Stimulated activated CD8-positive, alpha-beta memory T cell treated with anti-CD3 and anti-CD28 coated beads, Interleukin-7, amount 100 ng/mL, for 4 hours (primary cell): ENCODE measurements at regions not wholly inside any gene's neighbourhood (a gene's known extent, or its start where the extent isn't known, plus 50 kb on each side); places are given as distances from the start of the nearest gene placed in this dataset.

Experiments
- DNase-seq, 2 donors: peaks; one replicate each; pipeline ENCODE4 v3.0.0-alpha.2; 2020; ENCODE audit warnings: low read depth in 2 of 2

DNA sequence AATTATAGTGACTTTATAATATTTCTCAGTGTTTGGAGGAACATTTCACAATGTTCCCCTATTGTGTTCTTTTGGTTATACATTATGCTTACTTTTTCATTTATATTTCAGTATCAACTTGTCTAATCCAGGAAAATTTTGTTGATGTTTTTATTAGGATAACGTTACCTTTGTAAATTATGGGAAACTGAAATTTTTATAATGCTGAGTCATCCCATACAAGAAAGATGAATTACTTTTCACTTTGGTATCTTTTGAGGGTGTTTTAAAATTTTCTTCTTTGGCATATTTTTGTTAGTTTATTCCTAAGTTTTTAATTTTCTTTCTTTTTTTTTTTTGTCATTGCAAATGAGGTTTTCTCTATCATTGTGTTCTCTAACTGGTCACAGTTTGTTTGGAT is 542.7 kb downstream of the SLC16A7 start:
- no peak for DNase-seq

GRCh38 chr12:60144395-60144794 is 548.6 kb downstream of the SLC16A7 start:
- no peak for DNase-seq

DNA sequence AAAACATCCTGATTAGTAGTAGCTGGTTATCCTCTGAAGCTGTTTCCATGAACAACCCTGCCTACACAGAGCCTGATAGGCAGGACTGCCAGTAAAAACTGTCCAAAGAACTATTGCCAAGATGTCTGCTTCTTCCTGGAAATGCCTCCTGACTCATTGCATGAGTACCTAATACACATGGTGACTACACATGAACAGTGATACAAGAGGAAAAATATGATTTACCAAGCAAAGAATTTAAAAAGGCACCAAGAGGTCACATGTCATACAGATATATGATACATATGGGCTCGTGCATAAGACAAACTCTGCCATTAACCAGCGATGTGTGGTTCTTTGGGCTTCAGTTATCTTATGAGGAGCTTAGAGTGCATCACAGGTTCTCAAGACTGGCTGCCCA is 552.3 kb downstream of the SLC16A7 start:
- no peak for DNase-seq

GRCh38 chr12:60148831-60149230 is 553.0 kb downstream of the SLC16A7 start:
- no peak for DNase-seq

GRCh38 chr12:60152756-60153155 is 556.9 kb downstream of the SLC16A7 start:
- no peak for DNase-seq

DNA sequence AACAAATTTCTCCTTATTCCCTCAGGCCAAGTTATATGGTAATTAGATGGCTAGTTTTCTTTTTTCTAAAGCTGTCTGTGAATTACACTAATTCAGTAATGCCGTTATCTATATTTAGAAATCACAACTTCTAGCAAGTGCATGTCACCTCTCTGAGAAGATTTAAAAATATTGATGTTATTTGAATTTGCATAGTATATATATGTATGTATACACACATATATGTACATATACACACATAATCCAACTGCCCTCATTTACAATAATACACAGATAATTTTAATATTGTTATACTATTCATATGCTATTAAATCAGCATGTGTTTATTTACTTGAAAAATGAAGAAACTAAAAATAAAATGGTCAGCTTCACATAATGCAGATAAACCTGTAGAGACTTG is 563.9 kb downstream of the SLC16A7 start:
- no peak for DNase-seq

GRCh38 chr12:60162988-60163720 is 567.3 kb downstream of the SLC16A7 start:
- DNase-seq = no peak

DNA sequence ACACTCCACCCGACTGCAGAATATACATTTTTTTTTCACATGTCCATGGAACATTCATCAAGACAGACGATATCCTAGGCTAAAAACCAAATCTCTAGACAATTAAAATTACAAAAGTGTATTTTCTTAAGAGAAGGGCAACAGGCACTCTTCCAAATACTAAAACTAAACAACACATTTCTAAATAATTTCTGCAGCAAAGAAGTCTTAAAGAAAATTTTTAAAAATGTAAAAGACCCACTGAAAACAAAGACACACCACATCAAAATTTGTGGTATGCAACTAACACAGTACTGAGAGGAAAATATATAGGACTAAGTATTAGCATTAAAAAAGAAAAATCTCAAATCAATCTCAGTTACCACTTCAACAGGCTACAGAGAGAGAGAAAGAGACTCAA is 570.0 kb downstream of the SLC16A7 start:
- no peak for DNase-seq

- no peak for DNase-seq
Observed at GRCh38 chr12:60168441-60168840, 572.6 kb downstream of the SLC16A7 start.

DNA sequence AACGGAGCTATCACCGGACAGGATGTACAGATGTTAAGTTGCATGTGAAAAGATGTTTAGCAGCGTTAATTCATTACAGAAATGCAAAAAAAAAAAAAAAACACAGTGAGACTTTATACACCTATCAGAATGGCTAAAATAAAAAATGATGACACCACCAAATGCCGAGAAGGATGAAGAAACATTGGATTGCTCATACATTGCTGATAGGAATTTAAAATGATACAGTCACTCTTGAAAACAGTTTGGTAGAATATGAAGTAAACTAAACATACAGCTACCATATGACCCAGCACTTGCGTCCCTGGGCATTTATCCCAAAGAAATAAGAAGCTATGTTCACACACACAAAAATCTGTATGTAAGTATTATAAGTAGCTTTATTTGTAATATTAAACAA is 574.1 kb downstream of the SLC16A7 start:
- no peak for DNase-seq

GRCh38 chr12:60172266-60173211 is 576.7 kb downstream of the SLC16A7 start:
- DNase-seq = no peak

- no peak for DNase-seq
Observed at GRCh38 chr12:60173224-60174170, 577.7 kb downstream of the SLC16A7 start.

- DNase-seq = no peak
Observed at GRCh38 chr12:60174476-60174875, 578.6 kb downstream of the SLC16A7 start.

DNA sequence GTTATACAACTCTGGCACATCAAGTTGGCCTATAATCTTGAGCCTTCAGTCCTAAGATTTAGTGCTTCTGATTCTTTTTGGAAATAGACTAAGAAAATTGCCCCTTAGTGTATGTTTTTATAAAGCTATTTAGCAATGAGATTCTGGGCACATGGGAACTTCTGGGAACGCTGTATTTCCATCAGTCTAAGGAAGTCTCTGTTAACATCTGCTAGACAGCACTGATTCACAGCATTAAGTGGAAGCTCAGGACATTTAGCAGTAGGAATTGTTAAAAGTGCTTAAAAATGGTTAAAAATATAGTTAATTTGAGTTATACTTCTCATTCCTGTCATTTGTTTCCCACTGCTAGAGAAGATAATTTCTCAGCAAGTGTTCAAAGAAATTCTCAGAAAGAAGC is 579.1 kb downstream of the SLC16A7 start:
- DNase-seq = no peak

GRCh38 chr12:60176891-60177290 is 581.1 kb downstream of the SLC16A7 start:
- no peak for DNase-seq

DNA sequence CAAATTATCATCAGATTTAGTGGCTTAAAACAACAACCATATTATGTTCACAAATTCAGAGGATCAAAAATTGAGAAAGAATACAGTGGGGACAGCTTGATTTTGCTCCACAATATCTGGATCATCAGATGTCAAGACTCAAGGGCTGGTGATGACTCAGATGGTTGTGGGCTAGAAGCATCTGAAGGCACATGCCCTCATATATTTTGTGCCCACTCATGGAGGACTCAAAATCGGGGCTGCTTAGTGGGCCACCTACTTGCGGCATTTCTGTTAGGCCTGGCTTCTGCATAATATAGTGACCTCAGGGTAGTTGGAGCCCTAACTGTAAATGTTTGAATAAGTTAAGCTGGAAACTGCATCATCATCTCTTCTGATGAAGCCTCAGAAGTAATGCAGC is 584.5 kb downstream of the SLC16A7 start:
- DNase-seq = no peak

GRCh38 chr12:60182354-60182753 is 586.5 kb downstream of the SLC16A7 start:
- DNase-seq = no peak

DNA sequence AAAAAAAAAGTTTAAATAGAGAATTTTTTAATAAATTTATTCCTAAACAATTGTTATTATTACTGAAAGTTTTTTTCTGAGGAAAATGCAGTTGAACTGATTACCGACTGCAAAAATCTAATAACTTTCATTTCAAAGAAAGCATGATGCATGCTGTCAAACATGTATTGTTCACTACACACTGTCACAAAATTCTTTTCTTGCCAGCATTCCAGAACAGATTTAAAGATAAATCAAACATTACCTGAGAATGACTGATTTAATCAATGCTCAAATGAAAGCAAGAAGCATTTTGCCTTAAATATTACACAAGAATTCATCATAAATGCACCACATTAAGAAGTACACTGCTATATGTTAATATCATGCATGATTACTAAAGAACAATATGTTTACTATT is 588.3 kb downstream of the SLC16A7 start:
- no peak for DNase-seq

GRCh38 chr12:60185060-60185459 is 589.2 kb downstream of the SLC16A7 start:
- no peak for DNase-seq

DNA sequence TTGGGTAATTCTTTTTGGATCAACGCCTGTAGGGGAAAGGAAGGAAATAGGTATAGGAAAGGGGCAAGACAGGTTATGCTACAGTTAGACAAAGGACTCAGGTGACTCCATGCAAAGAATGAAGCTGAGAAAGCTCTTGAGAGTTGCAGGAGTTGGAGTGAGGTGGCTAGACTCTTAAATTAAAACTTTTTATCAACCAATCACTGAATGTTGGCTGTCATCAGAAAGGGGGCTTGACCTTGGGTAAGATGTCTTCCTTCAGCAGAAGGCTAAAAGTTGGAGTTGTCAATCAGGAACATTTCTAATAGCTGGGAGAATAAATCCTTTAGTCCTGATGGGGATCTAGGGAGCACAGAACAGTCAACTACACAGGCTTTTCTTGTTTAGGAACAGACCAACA is 595.4 kb downstream of the SLC16A7 start:
- no peak for DNase-seq

DNA sequence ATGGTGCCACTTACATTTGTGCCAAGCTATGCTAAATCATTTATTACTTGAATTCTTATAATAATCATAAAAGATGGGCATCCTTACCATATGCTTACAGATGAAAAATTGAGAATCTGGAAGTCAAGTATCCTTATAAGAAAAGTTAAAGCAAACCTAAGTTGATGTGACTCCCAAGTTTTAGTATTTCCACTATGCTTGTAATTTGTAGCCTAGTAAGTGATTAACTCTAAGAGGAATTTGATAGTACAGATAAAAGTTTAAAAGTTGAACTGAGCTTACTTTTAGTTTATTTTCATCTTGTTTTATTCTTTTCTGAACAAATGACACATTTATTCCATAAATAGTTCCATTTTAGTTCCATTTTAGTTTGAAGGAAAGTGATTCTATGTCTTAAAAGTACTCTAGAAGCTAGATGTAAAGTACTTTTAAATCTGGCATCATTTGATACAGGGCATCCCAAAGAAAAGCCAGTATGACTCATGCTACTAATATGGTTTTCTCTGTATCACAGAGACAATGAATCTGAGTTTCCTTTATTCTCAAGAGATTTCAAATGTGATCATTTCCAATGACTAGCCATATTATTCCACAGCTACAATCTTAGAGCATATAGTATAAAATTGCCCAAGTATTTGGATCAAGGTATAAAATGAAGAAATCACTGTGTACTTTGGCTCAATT is 596.0 kb downstream of the SLC16A7 start:
- DNase-seq = no peak
